SK-N-SH treated with all-trans-retinoic acid at 6 μM for 48 hours (cell line): ENCODE measurements at regions not wholly inside any gene's neighbourhood (a gene's known extent, or its start where the extent isn't known, plus 50 kb on each side); places are given as distances from the start of the nearest gene placed in this dataset.

Experiments
- BACH2 ChIP-seq: fragments of 250-450 bp; sonication (Bioruptor Pico); IDR thresholded peaks from 2 replicates; pipeline ENCODE4 v1.9.0; 2021; ENCODE audit warnings: mild to moderate bottlenecking, borderline replicate concordance
- PATZ1 ChIP-seq: fragments of 250-450 bp; sonication (Bioruptor Pico); IDR thresholded peaks from 2 replicates; pipeline ENCODE4 v1.8.0; 2020; ENCODE audit warnings: mild to moderate bottlenecking, moderate library complexity, borderline replicate concordance
- POU6F1 ChIP-seq: fragments of 250-450 bp; sonication (Bioruptor Pico); IDR thresholded peaks from 2 replicates; pipeline ENCODE4 v1.8.0; 2021; ENCODE audit warnings: low read depth, mild to moderate bottlenecking, moderate library complexity, borderline replicate concordance
- RARB ChIP-seq: fragments of 250-450 bp; sonication (Bioruptor Pico); IDR thresholded peaks from 2 replicates; pipeline ENCODE4 v1.8.0; 2021; ENCODE audit warnings: mild to moderate bottlenecking, moderate library complexity
- TCF4 ChIP-seq: fragments of 250-450 bp; sonication (Bioruptor Pico); IDR thresholded peaks from 2 replicates; pipeline ENCODE4 v1.8.0; 2021; ENCODE audit warnings: mild to moderate bottlenecking, moderate library complexity, borderline replicate concordance
- TSHZ2 ChIP-seq: fragments of 250-450 bp; sonication (Bioruptor Pico); IDR thresholded peaks from 2 replicates; pipeline ENCODE4 v1.5.0; 2020; ENCODE audit warnings: mild to moderate bottlenecking, moderate library complexity
- ZC3H10 ChIP-seq: fragments of 250-450 bp; sonication (Bioruptor Pico); IDR thresholded peaks from 2 replicates; pipeline ENCODE4 v1.5.1; 2021; ENCODE audit warnings: mild to moderate bottlenecking, moderate library complexity
- ZFP3 ChIP-seq: fragments of 250-450 bp; sonication (Bioruptor Pico); IDR thresholded peaks from 2 replicates; pipeline ENCODE4 v1.5.0; 2020; ENCODE audit warnings: mild to moderate bottlenecking, moderate library complexity
- ZFP30 ChIP-seq: fragments of 450-650 bp; formaldehyde crosslinking; IDR thresholded peaks from 2 replicates; pipeline ENCODE4 v1.5.0; 2022; ENCODE audit warnings: mild to moderate bottlenecking, moderate library complexity

GRCh38 chrX:139106069-139106468 is 394.6 kb upstream of the FGF13 start:
- TF ChIP-seq PATZ1 (CRISPR knock-in tag), result no peak
- TF ChIP-seq ZFP30, result no peak
- TF ChIP-seq POU6F1 (CRISPR knock-in tag), result no peak
- no peak for TF ChIP-seq TSHZ2 (CRISPR knock-in tag)
- no peak for TF ChIP-seq ZFP3 (CRISPR knock-in tag)
- no peak for TF ChIP-seq BACH2 (CRISPR knock-in tag)
- no peak for TF ChIP-seq RARB (CRISPR knock-in tag)
- no peak for TF ChIP-seq TCF4 (CRISPR knock-in tag)
- no peak for TF ChIP-seq ZC3H10
